ENCODE measurements at regions not wholly inside any gene's neighbourhood (a gene's known extent, or its start where the extent isn't known, plus 50 kb on each side); places are given as distances from the start of the nearest gene placed in this dataset.

GRCh38 chr10:43879162-43879561 is 230.5 kb upstream of the ZNF32 start:
- TF ChIP-seq GLIS3 (CRISPR knock-in tag; IDR thresholded peaks at IDR 0.05), result no peak
- no peak for TF ChIP-seq CREB5 (CRISPR knock-in tag; IDR thresholded peaks at IDR 0.05; ENCODE audit: low read depth)
- no peak for TF ChIP-seq ZFP30 (CRISPR knock-in tag; IDR thresholded peaks at IDR 0.05)
- no peak for TF ChIP-seq ZC3H10 (CRISPR knock-in tag; IDR thresholded peaks at IDR 0.05)
- no peak for TF ChIP-seq ZNF565 (CRISPR knock-in tag; conservative IDR thresholded peaks at IDR 0.05; ENCODE audit: low read depth)
- TF ChIP-seq POU6F1 (CRISPR knock-in tag; IDR thresholded peaks at IDR 0.05; ENCODE audit: borderline replicate concordance, low read depth), result no peak
- no peak for TF ChIP-seq ESRRG (CRISPR knock-in tag; IDR thresholded peaks at IDR 0.05)
- TF ChIP-seq CSDC2 (CRISPR knock-in tag; IDR thresholded peaks at IDR 0.05), result no peak
- TF ChIP-seq ARNTL (CRISPR knock-in tag; IDR thresholded peaks at IDR 0.05; ENCODE audit: borderline replicate concordance, low read depth), result no peak
- TF ChIP-seq CSRNP3 (CRISPR knock-in tag; IDR thresholded peaks at IDR 0.05), result no peak
- TF ChIP-seq PPARA (CRISPR knock-in tag; IDR thresholded peaks at IDR 0.05; ENCODE audit: borderline replicate concordance), result no peak
- TF ChIP-seq PATZ1 (CRISPR knock-in tag; IDR thresholded peaks at IDR 0.05; ENCODE audit: borderline replicate concordance), result no peak
- no peak for TF ChIP-seq ISL1 (CRISPR knock-in tag; IDR thresholded peaks at IDR 0.05)
- no peak for TF ChIP-seq TCF4 (CRISPR knock-in tag; IDR thresholded peaks at IDR 0.05; ENCODE audit: borderline replicate concordance)
- no peak for TF ChIP-seq ZNF8 (CRISPR knock-in tag; IDR thresholded peaks at IDR 0.05)
- no peak for ATAC-seq

- TF ChIP-seq ZFP30 (CRISPR knock-in tag; IDR thresholded peaks at IDR 0.05), result no peak
- TF ChIP-seq TSHZ2 (CRISPR knock-in tag; IDR thresholded peaks at IDR 0.05), result no peak
- no peak for TF ChIP-seq CSDC2 (CRISPR knock-in tag; IDR thresholded peaks at IDR 0.05)
- no peak for TF ChIP-seq ZNF8 (CRISPR knock-in tag; IDR thresholded peaks at IDR 0.05)
- TF ChIP-seq OSR1 (CRISPR knock-in tag; IDR thresholded peaks at IDR 0.05), result no peak
- TF ChIP-seq ESRRG (CRISPR knock-in tag; IDR thresholded peaks at IDR 0.05), result no peak
- TF ChIP-seq GLIS3 (CRISPR knock-in tag; IDR thresholded peaks at IDR 0.05), result no peak
- TF ChIP-seq RARB (CRISPR knock-in tag; IDR thresholded peaks at IDR 0.05), result no peak
- no peak for TF ChIP-seq TCF4 (CRISPR knock-in tag; IDR thresholded peaks at IDR 0.05; ENCODE audit: borderline replicate concordance)
- TF ChIP-seq PATZ1 (CRISPR knock-in tag; IDR thresholded peaks at IDR 0.05; ENCODE audit: borderline replicate concordance), result no peak
- TF ChIP-seq PPARA (CRISPR knock-in tag; IDR thresholded peaks at IDR 0.05; ENCODE audit: borderline replicate concordance), result no peak
- TF ChIP-seq ZFP3 (CRISPR knock-in tag; IDR thresholded peaks at IDR 0.05), result no peak
- no peak for TF ChIP-seq TOX (CRISPR knock-in tag; IDR thresholded peaks at IDR 0.05; ENCODE audit: borderline replicate concordance)
- peak; percentile 68 for ATAC-seq
Measured at GRCh38 chr10:43878386-43878785, 229.7 kb upstream of the ZNF32 start.

Data from SK-N-SH treated with all-trans-retinoic acid at 6 μM for 48 hours (cell line).